SK-N-SH (cell line): ENCODE measurements at regions not wholly inside any gene's neighbourhood (a gene's known extent, or its start where the extent isn't known, plus 50 kb on each side); places are given as distances from the start of the nearest gene placed in this dataset.

Experiments
- CTCF ChIA-PET: fragments of 300-600, 350-600 bp; formaldehyde crosslinking; extraction: SDS; loops from one replicate; lab custom pipeline; 2021; lab: Yijun Ruan, JAX
- POLR2A ChIA-PET: fragments of 350-600 bp; sonication (Branson Sonifier 250); formaldehyde crosslinking; extraction: SDS; loops from one replicate; lab custom pipeline; 2020; ENCODE audit warnings: antibody characterized with exemption, inconsistent platforms; lab: Yijun Ruan, JAX
- DNase-seq: peaks from one replicate; pipeline ENCODE4 v3.0.0; 2012
- H2AFZ ChIP-seq: fragments of 200-600 bp; sonication (generic); 2 replicates; pipeline ENCODE4 v1.8.1; 2016; ENCODE audit warnings: antibody characterized with exemption, mild to moderate bottlenecking, low read depth
- H3F3A ChIP-seq: fragments of 200-600 bp; sonication (generic); replicated peaks from 2 replicates; pipeline ENCODE3; 2016; ENCODE audit warnings: antibody characterized with exemption, mild to moderate bottlenecking; ENCODE audit not compliant: insufficient read depth
- H3K27ac ChIP-seq, 2 experiments: fragments of 200-500 bp in 1 of 2; fragments of 200-600 bp in 1 of 2; sonication (Bioruptor generic) in 1 of 2; sonication (generic), shearing (Covaris generic) in 1 of 2; 2 replicates each; pipeline versions ENCODE4 v1.5.1 to v1.6.1; 2014 to 2016; ENCODE audit warnings: low read depth in 2 of 2, inconsistent platforms in 1 of 2, low read length in 1 of 2, mild to moderate bottlenecking in 1 of 2, mixed read lengths in 1 of 2
- H3K27me3 ChIP-seq: fragments of 200-600 bp; sonication (generic), shearing (Covaris generic); 2 replicates; pipeline ENCODE4 v1.6.1; 2016; ENCODE audit warnings: mixed run types; ENCODE audit not compliant: insufficient read depth
- H3K36me3 ChIP-seq, 2 experiments: fragments of 200-500 bp in 1 of 2; fragments of 200-600 bp in 1 of 2; sonication (Bioruptor generic) in 1 of 2; sonication (generic) in 1 of 2; replicated peaks in 1 of 2; 2 replicates each; pipeline versions ENCODE3 to v1.5.1; 2014 to 2016; ENCODE audit warnings: low read length in 1 of 2, mild to moderate bottlenecking in 1 of 2; ENCODE audit not compliant: insufficient read depth in 2 of 2, control insufficient read depth in 1 of 2
- H3K4me1 ChIP-seq, 2 experiments: fragments of 200-500 bp in 1 of 2; fragments of 200-600 bp in 1 of 2; sonication (Bioruptor generic) in 1 of 2; sonication (generic), shearing (Covaris generic) in 1 of 2; 2 replicates each; pipeline versions ENCODE4 v1.5.1 to v1.6.1; 2014 to 2016; ENCODE audit warnings: low read depth in 1 of 2, low read length in 1 of 2, mixed run types in 1 of 2; ENCODE audit not compliant: insufficient read depth in 2 of 2, control insufficient read depth in 1 of 2
- H3K4me2 ChIP-seq: fragments of 200-600 bp; sonication (generic), shearing (Covaris generic); 2 replicates; pipeline ENCODE4 v1.6.1; 2017; ENCODE audit warnings: mixed run types
- H3K4me3 ChIP-seq, 2 experiments: fragments of 200-500 bp in 1 of 2; fragments of 200-600 bp in 1 of 2; sonication (Bioruptor generic) in 1 of 2; sonication (generic), shearing (Covaris generic) in 1 of 2; 2 replicates each; pipeline versions ENCODE4 v1.5.1 to v1.8.1; 2014 to 2016; ENCODE audit warnings: low read depth in 2 of 2, inconsistent platforms in 1 of 2, low read length in 1 of 2, mild to moderate bottlenecking in 1 of 2, mixed read lengths in 1 of 2, moderate library complexity in 1 of 2
- H3K79me2 ChIP-seq: fragments of 200-600 bp; sonication (generic); 2 replicates; pipeline ENCODE4 v1.8.1; 2017; ENCODE audit warnings: mild to moderate bottlenecking; ENCODE audit not compliant: insufficient read depth
- H3K9ac ChIP-seq: fragments of 200-600 bp; sonication (generic); 2 replicates; pipeline ENCODE4 v1.6.1; 2017; ENCODE audit warnings: mixed run types
- H3K9me2 ChIP-seq: fragments of 200-600 bp; sonication (generic); 2 replicates; pipeline ENCODE4 v1.6.1; 2017; ENCODE audit warnings: mixed run types
- H3K9me3 ChIP-seq: fragments of 200-600 bp; sonication (generic); 2 replicates; pipeline ENCODE4 v1.6.1; 2017; ENCODE audit warnings: mixed run types, mild to moderate bottlenecking, moderate library complexity
- H4K20me1 ChIP-seq: fragments of 200-600 bp; sonication (generic); 2 replicates; pipeline ENCODE4 v1.6.1; 2017; ENCODE audit warnings: mild to moderate bottlenecking, mixed run types; ENCODE audit not compliant: insufficient read depth
- ELF1 ChIP-seq: IDR thresholded peaks from 2 replicates; pipeline ENCODE4 v1.4.0; 2012
- FOXM1 ChIP-seq: IDR thresholded peaks from 2 replicates; pipeline ENCODE4 v1.4.0; 2012; ENCODE audit warnings: low read depth, mild to moderate bottlenecking
- GABPA ChIP-seq: IDR thresholded peaks from 2 replicates; pipeline ENCODE4 v1.4.0; 2012; ENCODE audit warnings: low read depth, mild to moderate bottlenecking
- GATA2 ChIP-seq: sonication (generic); formaldehyde crosslinking; IDR thresholded peaks from 2 replicates; pipeline ENCODE4 v1.5.0; 2020; ENCODE audit warnings: mild to moderate bottlenecking, missing genetic modification reagents
- NRF1 ChIP-seq: IDR thresholded peaks from 2 replicates; pipeline ENCODE4 v1.6.1; 2012; ENCODE audit warnings: low read depth, mild to moderate bottlenecking, low read length
- POLR2AphosphoS5 ChIP-seq: IDR thresholded peaks from 2 replicates; pipeline ENCODE4 v1.6.1; 2012; ENCODE audit warnings: low read depth, low read length
- RCOR1 ChIP-seq: fragments of 150-350 bp; IDR thresholded peaks from 2 replicates; pipeline ENCODE4 v1.6.1; 2017; ENCODE audit warnings: antibody characterized with exemption, low read length
- RXRA ChIP-seq: IDR thresholded peaks from 2 replicates; pipeline ENCODE4 v1.4.0; 2012; ENCODE audit warnings: low read depth, mild to moderate bottlenecking, borderline replicate concordance
- SIN3A ChIP-seq: IDR thresholded peaks from 2 replicates; pipeline ENCODE4 v1.6.1; 2012; ENCODE audit warnings: low read depth, mild to moderate bottlenecking, low read length, moderate library complexity, borderline replicate concordance
- SMC3 ChIP-seq: IDR thresholded peaks from 2 replicates; pipeline ENCODE4 v1.6.1; 2012; ENCODE audit warnings: low read depth, low read length, improper control_type of control experiment
- WGBS: methylation state at CpG from one replicate; pipeline ENCODE4 v1.1.6; 2017; ENCODE audit warnings: low lambda C conversion rate; 5-methylcytosine and 5-hydroxymethylcytosine counted together
- TF ChIP-seq, protein P1 (sequence below): IDR thresholded peaks from 2 replicates; pipeline ENCODE4; 2012
- TF ChIP-seq, protein P2 (sequence below): IDR thresholded peaks from 2 replicates; pipeline ENCODE4 v1.6.1; 2012; ENCODE audit warnings: mild to moderate bottlenecking, low read depth, low read length, moderate library complexity
- TF ChIP-seq, protein P3 (sequence below): fragments of 150-350 bp; IDR thresholded peaks from 2 replicates; pipeline ENCODE4 v1.6.1; 2016; ENCODE audit warnings: mild to moderate bottlenecking, low read depth, low read length

- TF ChIP-seq FOXM1 = peak; percentile 92
- peak; percentile 74; the same call in 1 of the 2 replicates for TF ChIP-seq RXRA
- TF ChIP-seq SIN3A = peak; percentile 68; the same call in 1 of the 2 replicates
These were observed 320.1 kb downstream of the OSR1 start (continued) for GRCh38 chr2:19038071-19039015.

DNA sequence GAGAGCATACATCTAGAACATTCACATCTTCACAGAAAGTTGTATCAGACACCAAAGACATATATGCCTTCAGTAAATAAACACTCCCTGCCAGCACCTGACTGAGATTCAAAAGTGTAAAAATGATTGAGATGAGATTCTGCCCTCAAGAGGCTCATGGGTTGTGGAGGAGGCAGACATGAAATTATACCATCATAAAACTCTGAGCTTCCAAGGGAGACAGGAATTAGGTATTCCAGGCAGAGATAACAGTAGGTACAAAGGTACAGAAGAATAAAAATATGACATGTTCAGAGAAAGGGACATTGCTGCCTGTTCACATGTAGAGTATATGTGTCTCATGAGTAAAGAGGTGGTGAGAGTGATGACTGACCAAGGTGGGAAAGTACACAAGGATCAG, 322.3 kb downstream of the OSR1 start:
- TF ChIP-seq ELF1 = no peak
- TF ChIP-seq, protein P1, sequence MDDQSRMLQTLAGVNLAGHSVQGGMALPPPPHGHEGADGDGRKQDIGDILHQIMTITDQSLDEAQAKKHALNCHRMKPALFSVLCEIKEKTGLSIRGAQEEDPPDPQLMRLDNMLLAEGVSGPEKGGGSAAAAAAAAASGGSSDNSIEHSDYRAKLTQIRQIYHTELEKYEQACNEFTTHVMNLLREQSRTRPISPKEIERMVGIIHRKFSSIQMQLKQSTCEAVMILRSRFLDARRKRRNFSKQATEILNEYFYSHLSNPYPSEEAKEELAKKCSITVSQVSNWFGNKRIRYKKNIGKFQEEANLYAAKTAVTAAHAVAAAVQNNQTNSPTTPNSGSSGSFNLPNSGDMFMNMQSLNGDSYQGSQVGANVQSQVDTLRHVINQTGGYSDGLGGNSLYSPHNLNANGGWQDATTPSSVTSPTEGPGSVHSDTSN = no peak
- no peak for TF ChIP-seq SIN3A
- TF ChIP-seq FOXM1 = no peak
- no peak for TF ChIP-seq POLR2AphosphoS5
- TF ChIP-seq GABPA = no peak
- TF ChIP-seq, protein P2, sequence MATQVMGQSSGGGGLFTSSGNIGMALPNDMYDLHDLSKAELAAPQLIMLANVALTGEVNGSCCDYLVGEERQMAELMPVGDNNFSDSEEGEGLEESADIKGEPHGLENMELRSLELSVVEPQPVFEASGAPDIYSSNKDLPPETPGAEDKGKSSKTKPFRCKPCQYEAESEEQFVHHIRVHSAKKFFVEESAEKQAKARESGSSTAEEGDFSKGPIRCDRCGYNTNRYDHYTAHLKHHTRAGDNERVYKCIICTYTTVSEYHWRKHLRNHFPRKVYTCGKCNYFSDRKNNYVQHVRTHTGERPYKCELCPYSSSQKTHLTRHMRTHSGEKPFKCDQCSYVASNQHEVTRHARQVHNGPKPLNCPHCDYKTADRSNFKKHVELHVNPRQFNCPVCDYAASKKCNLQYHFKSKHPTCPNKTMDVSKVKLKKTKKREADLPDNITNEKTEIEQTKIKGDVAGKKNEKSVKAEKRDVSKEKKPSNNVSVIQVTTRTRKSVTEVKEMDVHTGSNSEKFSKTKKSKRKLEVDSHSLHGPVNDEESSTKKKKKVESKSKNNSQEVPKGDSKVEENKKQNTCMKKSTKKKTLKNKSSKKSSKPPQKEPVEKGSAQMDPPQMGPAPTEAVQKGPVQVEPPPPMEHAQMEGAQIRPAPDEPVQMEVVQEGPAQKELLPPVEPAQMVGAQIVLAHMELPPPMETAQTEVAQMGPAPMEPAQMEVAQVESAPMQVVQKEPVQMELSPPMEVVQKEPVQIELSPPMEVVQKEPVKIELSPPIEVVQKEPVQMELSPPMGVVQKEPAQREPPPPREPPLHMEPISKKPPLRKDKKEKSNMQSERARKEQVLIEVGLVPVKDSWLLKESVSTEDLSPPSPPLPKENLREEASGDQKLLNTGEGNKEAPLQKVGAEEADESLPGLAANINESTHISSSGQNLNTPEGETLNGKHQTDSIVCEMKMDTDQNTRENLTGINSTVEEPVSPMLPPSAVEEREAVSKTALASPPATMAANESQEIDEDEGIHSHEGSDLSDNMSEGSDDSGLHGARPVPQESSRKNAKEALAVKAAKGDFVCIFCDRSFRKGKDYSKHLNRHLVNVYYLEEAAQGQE = no peak
- Histone ChIP-seq H3K9ac (no peak overlapping the region), H3K79me2 (no peaks in the 10 kb centered on the region), H3K4me1 (peaks cover 8 to 28% of the 10 kb centered on the region in 2 experiments; a peak in 3 of 4 replicates), H3K36me3 (no peaks in the 10 kb centered on the region), H3K4me3 (no peak overlapping the region), H3K9me3 (no peaks in the 10 kb centered on the region), H3K27ac (no peak overlapping the region), H3K27me3 (no peaks in the 10 kb centered on the region), H3K9me2 (no peaks in the 10 kb centered on the region), H2AFZ (no peak overlapping the region), H3F3A (peaks cover 28% of the 10 kb centered on the region), H3K4me2 (no peak overlapping the region), H4K20me1 (no peaks in the 10 kb centered on the region)
- DNase-seq = no peak
- CTCF ChIA-PET = no interaction called here
- POLR2A ChIA-PET = no interaction called here

GRCh38 chr2:19035238-19035637, 323.2 kb downstream of the OSR1 start:
- no peaks in the 10 kb centered on the region for H3K27me3 ChIP-seq
- peaks cover 8 to 28% of the 10 kb centered on the region in 2 experiments; a peak in 3 of 4 replicates for H3K4me1 ChIP-seq
- no peaks in the 10 kb centered on the region for H3K9me3 ChIP-seq
- no peak overlapping the region for H3K4me3 ChIP-seq
- CTCF ChIA-PET = no interaction called here
- H3K9me2 ChIP-seq = no peaks in the 10 kb centered on the region
- no peak for TF ChIP-seq SMC3
- TF ChIP-seq NRF1 = no peak
- TF ChIP-seq, protein P3, sequence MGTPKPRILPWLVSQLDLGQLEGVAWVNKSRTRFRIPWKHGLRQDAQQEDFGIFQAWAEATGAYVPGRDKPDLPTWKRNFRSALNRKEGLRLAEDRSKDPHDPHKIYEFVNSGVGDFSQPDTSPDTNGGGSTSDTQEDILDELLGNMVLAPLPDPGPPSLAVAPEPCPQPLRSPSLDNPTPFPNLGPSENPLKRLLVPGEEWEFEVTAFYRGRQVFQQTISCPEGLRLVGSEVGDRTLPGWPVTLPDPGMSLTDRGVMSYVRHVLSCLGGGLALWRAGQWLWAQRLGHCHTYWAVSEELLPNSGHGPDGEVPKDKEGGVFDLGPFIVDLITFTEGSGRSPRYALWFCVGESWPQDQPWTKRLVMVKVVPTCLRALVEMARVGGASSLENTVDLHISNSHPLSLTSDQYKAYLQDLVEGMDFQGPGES = no peak
- no peak for TF ChIP-seq GATA2 (CRISPR knock-in tag)
- TF ChIP-seq RCOR1 = no peak
- H3K9ac ChIP-seq = no peak overlapping the region
- H3K27ac ChIP-seq = no peak overlapping the region
- H3K79me2 ChIP-seq = no peaks in the 10 kb centered on the region
- H3K36me3 ChIP-seq = no peaks in the 10 kb centered on the region
- POLR2A ChIA-PET = no interaction called here
- DNase-seq = no peak
- whole genome bisulfite sequencing = 86% methylated on average over 3 of the region's 3 CpGs
- peaks cover 28% of the 10 kb centered on the region for H3F3A ChIP-seq
- no peak overlapping the region for H2AFZ ChIP-seq
- no peak overlapping the region for H3K4me2 ChIP-seq
- H4K20me1 ChIP-seq = no peaks in the 10 kb centered on the region
